ENCODE measurements at regions not wholly inside any gene's neighbourhood (a gene's known extent, or its start where the extent isn't known, plus 50 kb on each side); places are given as distances from the start of the nearest gene placed in this dataset.

DNA sequence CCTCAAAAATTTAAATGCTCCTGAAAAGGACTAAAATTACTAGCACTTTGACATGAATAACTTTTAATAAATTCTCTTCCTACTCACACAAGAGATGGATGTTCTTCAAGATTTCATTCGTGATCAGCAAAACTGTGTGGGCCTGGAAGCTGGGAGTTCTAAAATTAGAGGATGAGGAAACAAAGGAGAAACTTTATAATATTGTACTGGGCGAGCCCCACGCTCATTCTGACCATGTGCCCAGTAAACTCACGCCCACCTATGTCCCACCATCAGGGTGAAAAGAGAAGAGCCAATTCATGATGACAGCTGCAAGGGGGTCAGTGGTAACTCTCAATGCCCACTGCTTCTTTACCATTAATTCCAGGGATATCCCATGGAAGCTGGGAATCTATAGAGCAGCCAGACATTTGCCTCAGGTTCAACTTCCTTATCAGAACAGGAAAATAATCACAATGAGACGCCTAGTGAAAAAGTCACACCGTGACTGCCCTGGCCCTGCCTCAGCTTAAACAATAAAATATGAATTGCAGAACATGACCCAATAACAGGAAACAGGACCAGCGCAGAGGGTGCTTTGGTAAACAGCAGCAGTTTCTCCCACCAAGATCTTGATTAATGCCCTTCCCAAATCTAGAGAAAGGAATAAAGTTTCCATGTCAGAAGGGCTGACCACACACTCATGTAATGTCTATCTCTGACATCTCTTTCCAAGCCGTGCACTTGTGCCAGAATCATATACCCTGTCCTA is 438.6 kb downstream of the TXNL1 start:
- DNase-seq (no peak), ATAC-seq (no peak)
- no peak overlapping the region for H3K27ac Mint-ChIP-seq
- H3K36me3 Mint-ChIP-seq (ENCODE audit: low read depth) = no peaks in the 10 kb centered on the region
- H3K27me3 Mint-ChIP-seq = no peaks in the 10 kb centered on the region
- no peaks in the 10 kb centered on the region for H3K4me1 Mint-ChIP-seq
- no peak overlapping the region for H3K4me3 Mint-ChIP-seq
- intact Hi-C loops (cut with DNase I, micrococcal nuclease) = no loop called here
- ChIA-PET CTCF (no interaction called here), POLR2A (no interaction called here)
- no peaks in the 10 kb centered on the region for H3K9me3 Mint-ChIP-seq (ENCODE audit: low read depth)

- no peak overlapping the region for H3K27ac Mint-ChIP-seq
- H3K36me3 Mint-ChIP-seq (ENCODE audit: low read depth) = no peaks in the 10 kb centered on the region
- DNase-seq (no peak), ATAC-seq (no peak)
- intact Hi-C loops (cut with DNase I, micrococcal nuclease) = no loop called here
- H3K27me3 Mint-ChIP-seq = no peaks in the 10 kb centered on the region
- no peak overlapping the region for H3K4me3 Mint-ChIP-seq
- ChIA-PET POLR2A (no interaction called here), CTCF (no interaction called here)
- H3K9me3 Mint-ChIP-seq (ENCODE audit: low read depth) = no peaks in the 10 kb centered on the region
- H3K4me1 Mint-ChIP-seq = no peaks in the 10 kb centered on the region
These were observed 441.0 kb downstream of the TXNL1 start for GRCh38 chr18:56197241-56197859.

GRCh38 chr18:56196495-56197225 is 441.7 kb downstream of the TXNL1 start:
- Mint-ChIP-seq H3K4me3 (no peak overlapping the region), H3K9me3 (ENCODE audit: low read depth) (no peaks in the 10 kb centered on the region), H3K27me3 (no peaks in the 10 kb centered on the region), H3K4me1 (no peaks in the 10 kb centered on the region), H3K36me3 (ENCODE audit: low read depth) (no peaks in the 10 kb centered on the region), H3K27ac (no peak overlapping the region)
- ChIA-PET POLR2A (no interaction called here), CTCF (no interaction called here)
- intact Hi-C loops (cut with DNase I, micrococcal nuclease) = no loop called here
- DNase-seq = no peak
- ATAC-seq = no peak

DNA sequence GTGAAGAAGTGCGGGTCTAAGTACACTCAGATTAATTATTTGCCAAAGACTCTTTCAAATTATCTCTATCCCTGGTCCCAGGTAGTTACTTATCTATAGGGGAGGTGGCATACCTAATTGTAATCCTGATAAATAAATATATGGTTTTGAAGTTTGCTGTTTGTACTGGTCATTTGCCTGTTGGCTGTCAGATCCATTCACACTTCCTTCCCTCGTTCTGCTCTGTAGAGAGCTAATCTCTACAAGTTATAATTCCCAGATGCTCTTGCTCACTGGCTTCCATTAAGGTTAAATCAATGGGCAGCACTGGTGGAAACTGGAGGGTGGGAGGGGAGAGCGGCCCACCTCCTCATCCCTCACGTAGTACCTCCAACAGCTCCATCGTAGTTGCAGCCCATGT is 447.1 kb downstream of the TXNL1 start:
- Mint-ChIP-seq H3K9me3 (ENCODE audit: low read depth) (no peaks in the 10 kb centered on the region), H3K36me3 (ENCODE audit: low read depth) (no peaks in the 10 kb centered on the region), H3K27me3 (no peaks in the 10 kb centered on the region), H3K27ac (no peak overlapping the region), H3K4me1 (no peaks in the 10 kb centered on the region), H3K4me3 (no peak overlapping the region)
- intact Hi-C loops (cut with DNase I, micrococcal nuclease) = no loop called here
- DNase-seq (no peak), ATAC-seq (no peak)
- ChIA-PET POLR2A (no interaction called here), CTCF (no interaction called here)

- H3K9me3 Mint-ChIP-seq (ENCODE audit: low read depth) = no peaks in the 10 kb centered on the region
- POLR2A ChIA-PET = no interaction called here
These were observed 448.8 kb downstream of the TXNL1 start for GRCh38 chr18:56189615-56190014.

GRCh38 chr18:56188529-56189275 is 449.7 kb downstream of the TXNL1 start:
- CTCF ChIA-PET = no interaction called here
- Mint-ChIP-seq H3K9me3 (ENCODE audit: low read depth) (no peaks in the 10 kb centered on the region), H3K4me1 (no peaks in the 10 kb centered on the region), H3K36me3 (ENCODE audit: low read depth) (no peaks in the 10 kb centered on the region), H3K4me3 (no peak overlapping the region), H3K27ac (no peak overlapping the region), H3K27me3 (no peaks in the 10 kb centered on the region)
- ATAC-seq (no peak), DNase-seq (no peak)
- intact Hi-C loops (cut with DNase I, micrococcal nuclease) = no loop called here
- POLR2A ChIA-PET = no interaction called here

More at GRCh38 chr18:56189615-56190014, 448.8 kb downstream of the TXNL1 start:
- Mint-ChIP-seq H3K27ac (no peak overlapping the region), H3K4me3 (no peak overlapping the region), H3K27me3 (no peaks in the 10 kb centered on the region), H3K36me3 (ENCODE audit: low read depth) (no peaks in the 10 kb centered on the region), H3K4me1 (no peaks in the 10 kb centered on the region)
- ATAC-seq = no peak
- intact Hi-C loops (cut with DNase I, micrococcal nuclease) = no loop called here
- no peak for DNase-seq
- CTCF ChIA-PET = no interaction called here

DNA sequence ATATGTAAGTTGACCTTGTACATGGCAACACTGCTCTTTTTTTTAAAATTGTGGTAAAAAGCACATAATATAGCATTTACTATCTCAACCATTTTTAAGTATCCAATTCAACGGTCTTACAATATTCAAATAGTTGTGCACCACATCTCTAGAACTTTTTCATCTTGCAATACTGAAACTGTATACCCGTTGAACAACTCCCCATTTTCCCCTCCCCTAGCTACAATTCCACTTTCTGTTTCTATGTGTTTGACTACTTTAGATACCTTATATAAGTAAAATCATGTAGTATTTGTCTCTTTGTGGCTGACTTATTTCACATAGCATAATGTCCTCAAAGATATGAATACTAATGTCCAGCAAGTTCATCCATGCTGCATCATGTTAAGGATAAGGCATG is 452.1 kb downstream of the TXNL1 start:
- CTCF ChIA-PET = no interaction called here
- no peak for DNase-seq
- Mint-ChIP-seq H3K9me3 (ENCODE audit: low read depth) (peaks cover 1% of the 10 kb centered on the region), H3K27me3 (no peaks in the 10 kb centered on the region), H3K4me1 (no peaks in the 10 kb centered on the region), H3K36me3 (ENCODE audit: low read depth) (no peaks in the 10 kb centered on the region), H3K4me3 (no peak overlapping the region), H3K27ac (no peak overlapping the region)
- no peak for ATAC-seq
- intact Hi-C loops (cut with DNase I, micrococcal nuclease) = no loop called here
- POLR2A ChIA-PET = no interaction called here

DNA sequence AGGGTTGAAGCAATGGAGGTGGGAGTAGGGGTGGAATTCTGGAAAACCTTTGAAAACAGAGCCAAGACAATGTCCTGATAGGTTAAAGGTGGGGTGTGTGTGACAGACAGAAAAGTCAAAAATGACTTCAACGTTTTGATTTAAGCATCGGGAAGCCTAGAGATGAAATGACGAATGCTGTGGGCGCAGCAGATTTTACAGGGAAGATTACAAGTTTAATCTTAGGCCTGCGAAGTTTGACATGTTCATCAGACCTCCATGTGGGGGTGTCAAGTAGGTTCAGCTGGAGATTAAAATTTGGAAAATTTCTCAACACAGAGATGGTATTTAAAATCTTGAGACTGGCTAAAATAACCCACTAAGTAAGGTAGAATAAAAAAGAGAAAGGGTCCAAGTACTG is 453.3 kb downstream of the TXNL1 start:
- POLR2A ChIA-PET = no interaction called here
- Mint-ChIP-seq H3K4me1 (no peaks in the 10 kb centered on the region), H3K36me3 (ENCODE audit: low read depth) (no peaks in the 10 kb centered on the region), H3K4me3 (no peak overlapping the region), H3K27me3 (no peaks in the 10 kb centered on the region), H3K9me3 (ENCODE audit: low read depth) (peaks cover 1% of the 10 kb centered on the region), H3K27ac (no peak overlapping the region)
- intact Hi-C loops (cut with DNase I, micrococcal nuclease) = no loop called here
- DNase-seq (no peak), ATAC-seq (no peak)
- CTCF ChIA-PET = interaction anchor here (0.8 to 1.2 kb wide), 2 partner anchors 9 to 22 kb away, joined by 4 read pairs; no protein-coding TSS in a partner anchor

GRCh38 chr18:56176751-56177150 is 461.6 kb downstream of the TXNL1 start:
- ChIA-PET POLR2A (no interaction called here), CTCF (interaction anchor here (1.2 to 1.4 kb wide), 2 partner anchors 9 to 10 kb away, joined by 3 to 4 read pairs; no protein-coding TSS in a partner anchor)
- Mint-ChIP-seq H3K36me3 (ENCODE audit: low read depth) (no peaks in the 10 kb centered on the region), H3K27ac (no peak overlapping the region), H3K27me3 (no peaks in the 10 kb centered on the region), H3K9me3 (ENCODE audit: low read depth) (no peaks in the 10 kb centered on the region), H3K4me3 (no peak overlapping the region), H3K4me1 (no peaks in the 10 kb centered on the region)
- DNase-seq (no peak), ATAC-seq (no peak)
- intact Hi-C loops (cut with DNase I, micrococcal nuclease) = no loop called here

- CTCF ChIA-PET = interaction anchor here (0.8 to 1.4 kb wide), 3 partner anchors 8 to 115 kb away, joined by 3 to 4 read pairs (median 3); no protein-coding TSS in a partner anchor
- Mint-ChIP-seq H3K27ac (no peak overlapping the region), H3K27me3 (no peaks in the 10 kb centered on the region), H3K4me1 (no peaks in the 10 kb centered on the region), H3K9me3 (ENCODE audit: low read depth) (no peaks in the 10 kb centered on the region), H3K36me3 (ENCODE audit: low read depth) (no peaks in the 10 kb centered on the region), H3K4me3 (no peak overlapping the region)
- ATAC-seq = no peak
- POLR2A ChIA-PET = no interaction called here
- DNase-seq = no peak
- intact Hi-C loops (cut with DNase I, micrococcal nuclease) = no loop called here
These were observed 462.9 kb downstream of the TXNL1 start for GRCh38 chr18:56175330-56176001.

DNA sequence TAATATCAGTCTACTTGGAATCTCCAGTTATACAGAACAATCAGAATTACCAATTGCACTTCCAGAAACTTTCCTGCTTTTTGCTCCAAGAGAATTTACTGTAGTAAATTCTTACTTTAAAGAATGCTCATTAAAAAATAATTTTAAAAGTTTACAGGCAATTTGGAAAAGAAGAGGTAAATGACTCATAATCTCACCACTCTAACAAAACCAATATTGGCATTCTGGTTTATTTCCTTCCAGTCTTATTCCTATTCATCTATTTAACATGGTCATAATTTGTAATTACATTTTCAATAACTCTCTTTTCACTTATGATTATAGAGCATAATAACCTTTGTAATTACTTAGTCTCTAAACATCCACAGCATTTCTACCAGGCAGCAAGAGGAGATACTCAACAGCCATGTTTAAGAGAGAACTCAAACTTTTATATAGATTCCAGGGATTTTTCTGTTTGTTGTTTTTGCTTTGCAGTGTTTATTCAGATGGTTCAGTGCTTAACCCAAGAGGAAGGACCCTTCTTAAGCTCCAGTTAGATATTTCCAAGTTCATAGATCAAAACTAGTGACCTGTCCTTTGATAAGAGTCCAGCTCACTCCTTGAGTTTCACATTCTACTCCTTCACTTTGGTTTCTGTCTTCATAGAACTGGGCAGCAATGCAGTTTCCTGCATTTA is 464.7 kb downstream of the TXNL1 start:
- ATAC-seq (no peak), DNase-seq (no peak)
- Mint-ChIP-seq H3K4me3 (no peak overlapping the region), H3K27ac (no peak overlapping the region), H3K4me1 (no peaks in the 10 kb centered on the region), H3K27me3 (no peaks in the 10 kb centered on the region), H3K9me3 (ENCODE audit: low read depth) (no peaks in the 10 kb centered on the region), H3K36me3 (ENCODE audit: low read depth) (no peaks in the 10 kb centered on the region)
- POLR2A ChIA-PET = no interaction called here
- CTCF ChIA-PET = no interaction called here
- intact Hi-C loops (cut with DNase I, micrococcal nuclease) = no loop called here

All from activated CD4-positive, alpha-beta T cell treated with anti-CD3 and anti-CD28 coated beads for 36 hours (primary cell).